HG03103 (cell line): ENCODE measurements at regions not wholly inside any gene's neighbourhood (a gene's known extent, or its start where the extent isn't known, plus 50 kb on each side); places are given as distances from the start of the nearest gene placed in this dataset.
"Not testable (repeated sequence)": the region's sequence is repeated elsewhere in the genome, so short reads cannot be mapped to it uniquely, and the experiment has no call there.

Experiments used
- ATAC-seq: cut with Tn5 transposase; IDR thresholded peaks from one replicate; pipeline ENCODE4 v1.9.1; 2021; ENCODE audit warnings: low read depth; ENCODE audit not compliant: unreplicated experiment

DNA sequence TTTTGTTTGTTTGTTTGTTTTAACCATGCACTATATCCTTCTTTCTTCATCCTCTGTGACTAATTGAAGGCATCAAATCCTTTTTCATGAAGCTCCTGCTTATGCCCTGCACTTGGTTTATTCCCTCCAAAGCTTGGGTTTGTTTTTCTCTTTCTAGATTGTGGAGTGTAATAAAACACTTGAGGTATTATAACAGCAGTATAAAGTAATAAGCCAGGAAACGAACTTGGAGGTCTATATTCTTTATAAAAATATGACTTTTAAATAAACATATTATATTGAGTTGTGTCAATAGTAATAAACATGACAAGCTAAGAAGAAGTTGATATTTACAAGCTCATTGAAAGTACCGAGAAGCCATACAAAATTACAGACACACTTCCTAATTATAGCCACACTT lies 659.4 kb downstream of the RFPL4B start:
- no peak for ATAC-seq

- no peak for ATAC-seq
These were observed 662.6 kb downstream of the RFPL4B start for GRCh38 chr6:113009682-113010081.

- ATAC-seq, result no peak
These were observed 663.3 kb downstream of the RFPL4B start for GRCh38 chr6:113010196-113010989.

GRCh38 chr6:113011389-113011788 lies 664.3 kb downstream of the RFPL4B start:
- no peak for ATAC-seq

DNA sequence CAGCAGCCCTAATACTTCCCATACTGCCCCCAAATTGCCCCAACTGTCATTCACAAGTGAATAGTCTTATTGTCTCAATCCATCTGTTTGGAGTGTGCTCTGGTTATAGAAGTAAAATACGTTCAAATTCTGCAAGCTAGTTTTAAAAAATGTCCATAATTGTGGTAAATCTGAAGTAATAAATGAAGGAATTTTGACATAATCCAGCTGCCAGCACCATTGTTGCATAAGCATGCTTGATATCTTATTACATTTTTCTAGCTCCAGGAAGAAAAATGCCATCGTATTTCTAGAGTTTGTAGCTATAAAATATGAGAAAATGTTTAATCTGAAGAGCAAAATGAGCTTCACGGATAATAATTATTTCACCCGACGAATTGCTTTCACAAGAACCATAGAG lies 664.7 kb downstream of the RFPL4B start:
- ATAC-seq, result no peak

DNA sequence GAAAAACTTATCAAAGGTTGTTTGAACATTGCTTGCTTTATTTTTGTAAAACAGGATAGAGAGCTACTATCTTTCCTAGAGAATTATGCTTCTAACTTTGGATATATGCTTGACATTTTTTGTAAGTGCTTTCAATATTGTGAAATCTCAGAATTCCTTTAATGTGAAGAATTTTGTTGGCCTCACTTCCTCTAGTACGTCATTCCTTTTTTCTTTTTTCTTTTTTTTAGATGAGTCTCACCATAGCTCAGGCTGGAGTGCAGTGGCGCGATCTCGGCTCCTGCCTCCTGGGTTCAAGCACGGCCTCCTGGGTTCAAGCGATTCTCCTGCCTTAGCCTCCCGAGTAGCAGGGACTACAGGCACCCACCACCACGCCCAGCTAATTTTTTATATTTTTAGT lies 668.1 kb downstream of the RFPL4B start:
- no peak for ATAC-seq

GRCh38 chr6:113017353-113017752 lies 670.2 kb downstream of the RFPL4B start:
- ATAC-seq, result no peak

GRCh38 chr6:113018351-113019151 lies 671.4 kb downstream of the RFPL4B start:
- ATAC-seq, result no peak

GRCh38 chr6:113019176-113019575 lies 672.0 kb downstream of the RFPL4B start:
- no peak for ATAC-seq

GRCh38 chr6:113027780-113028179 lies 680.6 kb downstream of the RFPL4B start:
- no peak for ATAC-seq

GRCh38 chr6:113029161-113029560 lies 682.0 kb downstream of the RFPL4B start:
- ATAC-seq, result not testable (repeated sequence)

DNA sequence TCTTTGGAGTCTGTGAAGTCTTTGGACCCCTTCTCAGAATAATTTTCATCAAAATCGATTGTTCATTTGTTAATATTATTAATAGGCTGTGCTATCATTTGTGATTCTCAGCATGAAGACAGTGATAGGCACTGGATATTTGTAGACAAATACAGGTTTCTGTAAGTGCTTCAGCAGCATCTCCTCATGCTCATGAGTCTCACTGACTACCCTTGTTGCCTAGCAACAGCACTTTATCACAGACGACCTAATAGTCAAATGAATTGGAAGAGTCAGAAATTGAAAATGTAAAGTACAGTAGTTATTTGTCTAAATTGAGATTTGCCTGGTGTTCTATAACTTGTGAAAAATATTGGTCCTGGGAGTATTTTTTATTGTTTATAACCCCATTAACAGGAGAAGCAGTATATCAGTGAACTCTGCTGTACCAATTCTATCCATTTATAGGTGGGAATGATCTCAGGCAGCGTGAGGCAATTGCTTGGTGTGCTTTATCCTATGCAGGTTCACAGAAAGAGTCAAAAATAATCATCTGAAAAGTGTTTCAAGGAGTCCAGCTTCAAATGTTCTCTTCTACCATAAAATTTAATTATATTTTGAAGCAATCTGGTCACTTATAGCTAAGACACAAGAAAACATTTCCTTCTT lies 684.6 kb downstream of the RFPL4B start:
- ATAC-seq, result no peak

DNA sequence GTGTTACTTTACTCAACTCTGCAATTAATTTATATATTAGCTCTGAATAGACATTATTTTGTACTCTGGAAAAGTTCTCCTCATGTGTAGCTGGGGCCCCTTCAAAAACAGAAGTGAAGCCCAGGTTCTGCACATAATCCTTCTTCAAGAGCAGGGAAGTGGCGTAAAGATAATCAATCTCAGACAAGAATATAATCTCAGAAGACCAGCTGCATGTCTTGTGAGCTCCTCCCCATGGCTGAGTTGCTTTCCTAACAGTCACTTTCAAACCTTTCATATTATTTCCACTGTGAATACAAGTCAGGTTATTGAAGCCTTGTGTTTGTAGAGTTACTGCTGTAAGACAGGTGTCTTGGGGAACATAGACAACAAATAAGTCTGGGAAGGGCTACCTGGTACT lies 691.9 kb downstream of the RFPL4B start:
- no peak for ATAC-seq

- no peak for ATAC-seq
These were observed 700.0 kb downstream of the RFPL4B start for GRCh38 chr6:113047148-113047547.

DNA sequence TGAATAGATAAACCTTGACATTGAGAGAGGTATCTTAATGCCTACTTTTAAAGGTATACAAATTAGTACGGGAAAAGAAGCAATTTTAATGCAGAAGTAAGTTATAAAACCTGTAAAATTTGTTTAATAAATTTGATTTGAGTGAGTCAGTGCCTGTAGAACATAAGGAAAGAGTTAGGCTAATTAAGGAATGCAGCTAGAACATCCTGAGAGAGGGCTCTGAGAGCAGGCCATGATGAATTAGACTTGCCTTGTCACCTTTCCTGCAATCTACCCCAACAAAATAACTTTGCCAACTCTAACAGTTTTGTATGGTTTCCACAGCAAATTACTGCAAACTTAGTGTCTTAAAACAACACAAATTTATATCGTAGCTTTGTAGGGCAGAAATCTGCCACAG lies 700.8 kb downstream of the RFPL4B start:
- no peak for ATAC-seq

GRCh38 chr6:113048741-113049140 lies 701.6 kb downstream of the RFPL4B start:
- no peak for ATAC-seq

- no peak for ATAC-seq
These were observed 702.1 kb downstream of the RFPL4B start for GRCh38 chr6:113049190-113049589.

DNA sequence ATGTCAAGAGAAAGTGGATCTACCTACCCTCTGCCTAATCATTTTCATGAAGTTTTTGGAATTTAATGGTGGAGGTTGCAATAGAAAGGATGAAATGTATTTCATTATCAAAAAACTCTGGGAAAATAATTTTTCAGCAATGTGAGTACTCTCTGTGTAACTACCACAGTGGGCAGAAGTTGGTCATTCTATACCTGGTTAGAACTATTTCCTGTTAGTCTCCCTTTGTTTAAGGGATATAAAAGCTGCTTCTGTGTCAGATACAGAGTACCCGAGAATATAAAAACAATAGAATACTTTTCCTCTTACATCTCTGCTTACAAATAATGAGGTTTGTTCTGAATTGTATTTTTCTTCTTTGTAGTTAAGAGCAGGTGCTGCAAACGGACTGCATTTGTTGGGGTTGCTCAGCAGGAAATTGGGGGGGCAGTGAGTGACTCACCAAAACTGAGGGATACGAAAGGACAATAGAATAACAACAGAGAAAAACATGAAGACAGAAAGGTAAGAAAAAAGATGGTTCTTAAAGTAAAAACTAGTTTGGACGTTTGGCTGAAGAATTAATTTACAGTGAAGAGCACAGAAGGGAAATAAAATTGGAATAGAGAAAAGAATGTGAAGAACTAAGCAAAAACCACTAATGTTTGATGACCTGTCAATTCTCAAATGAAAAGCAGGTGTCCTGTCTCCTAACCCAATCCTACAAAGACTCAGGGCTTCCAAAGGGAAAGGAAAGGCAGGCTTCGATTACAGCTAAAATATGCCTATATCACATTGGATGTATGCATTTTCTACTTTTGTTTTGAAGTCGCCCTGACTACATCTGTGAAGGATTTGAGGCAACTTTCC lies 703.1 kb downstream of the RFPL4B start:
- no peak for ATAC-seq

GRCh38 chr6:113050979-113051378 lies 703.8 kb downstream of the RFPL4B start:
- ATAC-seq, result no peak

DNA sequence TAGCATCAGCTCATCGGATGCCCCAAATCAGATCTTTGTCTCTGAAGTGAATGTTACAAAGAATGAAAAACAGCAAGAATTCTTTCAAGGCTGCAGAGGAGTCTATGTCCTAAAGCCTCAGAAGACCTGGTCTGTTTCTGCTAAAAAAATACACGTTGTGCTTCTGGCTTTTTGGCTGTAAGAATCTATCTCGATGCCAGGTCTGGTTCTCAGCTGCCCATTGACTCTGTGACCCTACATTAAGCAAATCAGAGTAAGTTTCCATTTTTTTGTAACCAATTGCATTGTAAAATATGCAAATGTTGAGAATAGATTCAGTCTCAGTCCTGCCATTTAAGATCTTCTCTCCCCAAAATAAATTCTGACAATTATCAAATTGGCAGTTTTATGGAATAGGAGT lies 705.4 kb downstream of the RFPL4B start:
- ATAC-seq, result no peak

DNA sequence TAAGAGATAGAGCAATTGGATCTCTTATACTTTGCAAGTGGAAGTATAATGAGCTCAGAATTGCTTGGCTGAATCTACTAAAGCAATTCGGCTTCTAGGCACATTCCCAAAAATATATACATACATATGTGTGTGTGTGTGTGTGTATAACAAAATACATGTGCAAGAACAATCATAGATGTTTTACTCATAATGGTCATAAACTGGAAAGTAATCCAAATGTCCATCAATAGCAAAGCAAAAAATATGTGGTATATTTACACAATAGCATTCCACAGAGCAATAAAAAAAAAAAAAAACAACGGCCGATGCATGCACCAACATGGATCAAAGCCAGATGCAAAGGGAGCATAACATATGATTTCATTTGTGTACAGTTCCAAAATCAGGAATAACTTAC lies 707.9 kb downstream of the RFPL4B start:
- no peak for ATAC-seq
